Astrocyte (in vitro differentiated cells and primary cell): ENCODE measurements at regions not wholly inside any gene's neighbourhood (a gene's known extent, or its start where the extent isn't known, plus 50 kb on each side); places are given as distances from the start of the nearest gene placed in this dataset.
A peak's percentile ranks its signal among the peaks of the same experiment; 100 is the strongest.

ENCODE experiments used
- DNase-seq: peaks from one replicate; pipeline ENCODE4 v3.0.0-alpha.2; 2010; ENCODE audit warnings: low read depth
- FAIRE-seq: peaks from 2 replicates; lab custom pipeline; 2011; peaks lifted over from hg19 to GRCh38; lab: Jason Lieb, UNC
- H2AFZ ChIP-seq: 2 replicates; pipeline ENCODE4 v1.6.0; 2012; ENCODE audit warnings: low read depth, low read length, inconsistent platforms
- H3K27ac ChIP-seq: 2 replicates; pipeline ENCODE4 v1.5.1; 2011; ENCODE audit warnings: low read depth, low read length, inconsistent platforms
- H3K27me3 ChIP-seq: 2 replicates; pipeline ENCODE4 v1.6.0; 2011; ENCODE audit warnings: low read length, inconsistent platforms; ENCODE audit not compliant: insufficient read depth
- H3K36me3 ChIP-seq: 2 replicates; pipeline ENCODE4 v1.5.1; 2011; ENCODE audit warnings: low read length, inconsistent platforms; ENCODE audit not compliant: insufficient read depth
- H3K4me1 ChIP-seq: 2 replicates; pipeline ENCODE4 v1.5.1; 2011; ENCODE audit warnings: low read length, inconsistent platforms; ENCODE audit not compliant: insufficient read depth
- H3K4me2 ChIP-seq: 2 replicates; pipeline ENCODE4 v1.6.0; 2012; ENCODE audit warnings: low read length, inconsistent platforms
- H3K4me3 ChIP-seq: 2 replicates; pipeline ENCODE4 v1.5.1; 2011; ENCODE audit warnings: low read depth, mild to moderate bottlenecking, low read length, inconsistent platforms; ENCODE audit not compliant: insufficient read depth
- H3K79me2 ChIP-seq: 2 replicates; pipeline ENCODE4 v1.6.0; 2012; ENCODE audit warnings: mild to moderate bottlenecking, low read length, inconsistent platforms; ENCODE audit not compliant: insufficient read depth
- H3K9ac ChIP-seq: 2 replicates; pipeline ENCODE4 v1.6.0; 2012; ENCODE audit warnings: mild to moderate bottlenecking, low read length, inconsistent platforms
- H3K9me3 ChIP-seq: 2 replicates; pipeline ENCODE4 v1.5.1; 2012; ENCODE audit warnings: low read depth, mild to moderate bottlenecking, low read length, inconsistent platforms; ENCODE audit not compliant: insufficient read depth
- H4K20me1 ChIP-seq: 2 replicates; pipeline ENCODE4 v1.6.0; 2012; ENCODE audit warnings: low read length, inconsistent platforms; ENCODE audit not compliant: insufficient read depth
- H3K27ac Mint-ChIP-seq: one replicate; pipeline ENCODE4 v1.8.0; 2021; ENCODE audit warnings: mild to moderate bottlenecking, mixed read lengths; ENCODE audit not compliant: unreplicated experiment
- H3K27me3 Mint-ChIP-seq: one replicate; pipeline ENCODE4 v1.8.0; 2021; ENCODE audit warnings: low read depth, mixed read lengths; ENCODE audit not compliant: unreplicated experiment
- H3K36me3 Mint-ChIP-seq: one replicate; pipeline ENCODE4 v1.8.0; 2021; ENCODE audit warnings: low read depth, mixed read lengths; ENCODE audit not compliant: unreplicated experiment
- H3K4me1 Mint-ChIP-seq: one replicate; pipeline ENCODE4 v1.8.0; 2021; ENCODE audit warnings: low read depth, mixed read lengths; ENCODE audit not compliant: unreplicated experiment
- H3K4me3 Mint-ChIP-seq: one replicate; pipeline ENCODE4 v1.8.0; 2021; ENCODE audit warnings: mild to moderate bottlenecking, moderate library complexity, mixed read lengths; ENCODE audit not compliant: unreplicated experiment
- H3K9me3 Mint-ChIP-seq: one replicate; pipeline ENCODE4 v1.8.0; 2021; ENCODE audit warnings: mild to moderate bottlenecking, mixed read lengths; ENCODE audit not compliant: unreplicated experiment
- EZH2 ChIP-seq: IDR thresholded peaks from 2 replicates; pipeline ENCODE4 v1.6.1; 2012; ENCODE audit warnings: mild to moderate bottlenecking, low read length, inconsistent platforms; ENCODE audit not compliant: insufficient read depth
- TF ChIP-seq, protein P1 (sequence below): IDR thresholded peaks from 2 replicates; pipeline ENCODE4 v1.5.1; 2011; ENCODE audit warnings: low read depth, mild to moderate bottlenecking, inconsistent platforms, low read length, moderate library complexity; ENCODE audit not compliant: insufficient read depth

DNA sequence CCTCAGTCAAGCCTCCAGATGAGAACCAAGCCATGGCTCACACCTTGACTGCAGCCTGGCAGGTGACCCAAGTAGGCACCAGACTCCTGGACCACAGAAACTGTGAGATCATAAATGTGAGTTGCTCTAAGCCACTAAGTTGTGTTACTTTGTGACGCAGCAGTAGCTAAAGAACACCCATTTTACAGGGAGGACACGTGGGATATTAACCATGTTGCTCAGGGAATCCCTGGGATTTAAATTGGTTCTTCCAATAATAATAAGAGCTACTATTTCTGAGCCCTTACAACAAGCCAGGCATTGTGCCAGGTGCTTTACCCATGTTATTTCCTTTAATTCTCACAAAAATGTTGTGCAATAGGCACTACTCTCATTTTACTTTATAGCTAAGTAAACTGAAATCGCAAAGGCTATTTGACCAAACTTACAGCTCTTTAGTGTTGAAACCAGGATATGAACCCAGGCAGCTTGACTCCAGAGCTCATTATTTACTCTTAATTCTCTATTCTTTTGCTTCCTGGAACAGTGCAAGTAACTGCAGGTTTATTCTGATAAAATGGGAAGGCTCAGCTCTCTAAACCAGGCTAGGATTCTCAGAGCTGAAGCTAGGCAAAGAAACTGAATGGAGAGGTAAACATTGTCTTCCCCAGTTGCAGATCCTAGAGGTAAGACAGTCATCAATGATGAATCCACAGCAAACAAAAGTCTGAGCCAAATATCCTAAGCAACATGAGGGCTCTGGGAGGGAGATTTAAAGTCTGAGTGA, 294.4 kb downstream of the KBTBD8 start:
- Histone ChIP-seq H3K4me1 (no peaks in the 10 kb centered on the region), H2AFZ (no peak overlapping the region), H4K20me1 (no peaks in the 10 kb centered on the region), H3K9me3 (no peaks in the 10 kb centered on the region), H3K36me3 (no peaks in the 10 kb centered on the region), H3K4me3 (no peak overlapping the region), H3K27ac (no peak overlapping the region), H3K27me3 (no peaks in the 10 kb centered on the region), H3K9ac (no peak overlapping the region), H3K79me2 (no peaks in the 10 kb centered on the region), H3K4me2 (no peak overlapping the region)
- peaks cover 2% of the 10 kb centered on the region for H3K9me3 Mint-ChIP-seq
- peaks cover 43% of the 10 kb centered on the region for H3K4me1 Mint-ChIP-seq
- H3K27me3 Mint-ChIP-seq: no peaks in the 10 kb centered on the region
- no peak overlapping the region for H3K4me3 Mint-ChIP-seq
- TF ChIP-seq, protein P1, sequence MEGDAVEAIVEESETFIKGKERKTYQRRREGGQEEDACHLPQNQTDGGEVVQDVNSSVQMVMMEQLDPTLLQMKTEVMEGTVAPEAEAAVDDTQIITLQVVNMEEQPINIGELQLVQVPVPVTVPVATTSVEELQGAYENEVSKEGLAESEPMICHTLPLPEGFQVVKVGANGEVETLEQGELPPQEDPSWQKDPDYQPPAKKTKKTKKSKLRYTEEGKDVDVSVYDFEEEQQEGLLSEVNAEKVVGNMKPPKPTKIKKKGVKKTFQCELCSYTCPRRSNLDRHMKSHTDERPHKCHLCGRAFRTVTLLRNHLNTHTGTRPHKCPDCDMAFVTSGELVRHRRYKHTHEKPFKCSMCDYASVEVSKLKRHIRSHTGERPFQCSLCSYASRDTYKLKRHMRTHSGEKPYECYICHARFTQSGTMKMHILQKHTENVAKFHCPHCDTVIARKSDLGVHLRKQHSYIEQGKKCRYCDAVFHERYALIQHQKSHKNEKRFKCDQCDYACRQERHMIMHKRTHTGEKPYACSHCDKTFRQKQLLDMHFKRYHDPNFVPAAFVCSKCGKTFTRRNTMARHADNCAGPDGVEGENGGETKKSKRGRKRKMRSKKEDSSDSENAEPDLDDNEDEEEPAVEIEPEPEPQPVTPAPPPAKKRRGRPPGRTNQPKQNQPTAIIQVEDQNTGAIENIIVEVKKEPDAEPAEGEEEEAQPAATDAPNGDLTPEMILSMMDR: no peak
- TF ChIP-seq EZH2: no peak
- H3K36me3 Mint-ChIP-seq: no peaks in the 10 kb centered on the region
- DNase-seq (no peak), FAIRE-seq (no peak)
- no peak overlapping the region for H3K27ac Mint-ChIP-seq

DNA sequence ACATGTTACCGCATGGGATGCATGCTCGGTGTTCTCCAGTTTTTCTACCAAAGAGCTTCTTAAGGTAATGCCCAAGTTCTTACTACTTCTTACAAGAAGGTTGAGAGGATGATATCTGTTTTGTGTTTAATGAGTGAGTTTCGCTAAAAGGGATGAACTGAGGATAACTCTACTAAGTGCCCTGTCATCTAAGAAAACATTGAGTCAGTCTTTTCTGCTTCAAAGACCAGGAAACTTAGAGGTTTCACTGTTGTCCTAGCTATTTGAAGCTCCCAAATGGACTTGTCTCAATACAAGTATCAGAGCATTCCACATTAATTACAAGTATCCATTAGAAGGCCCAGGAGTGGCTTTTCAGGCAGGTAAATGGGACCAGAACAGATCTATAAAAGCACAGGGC, 296.2 kb downstream of the KBTBD8 start:
- Mint-ChIP-seq H3K4me3 (no peak overlapping the region), H3K4me1 (peaks cover 46% of the 10 kb centered on the region), H3K27me3 (no peaks in the 10 kb centered on the region), H3K9me3 (peaks cover 2% of the 10 kb centered on the region), H3K27ac (peak overlapping the region; percentile 0), H3K36me3 (no peaks in the 10 kb centered on the region)
- Histone ChIP-seq H3K27me3 (no peaks in the 10 kb centered on the region), H3K4me1 (no peaks in the 10 kb centered on the region), H4K20me1 (no peaks in the 10 kb centered on the region), H3K36me3 (no peaks in the 10 kb centered on the region), H3K9me3 (no peaks in the 10 kb centered on the region), H2AFZ (no peak overlapping the region), H3K4me3 (no peak overlapping the region), H3K9ac (no peak overlapping the region), H3K4me2 (no peak overlapping the region), H3K27ac (no peak overlapping the region), H3K79me2 (no peaks in the 10 kb centered on the region)
- FAIRE-seq (no peak), DNase-seq (no peak)
- no peak for TF ChIP-seq EZH2
- TF ChIP-seq, protein P1: no peak
